NCI-H69 (cell line): ENCODE measurements at regions not wholly inside any gene's neighbourhood (a gene's known extent, or its start where the extent isn't known, plus 50 kb on each side); places are given as distances from the start of the nearest gene placed in this dataset.

ENCODE experiments used
- DNase-seq: peaks from one replicate; lab custom pipeline; 2025; lab: John Stamatoyannopoulos, UW

DNA sequence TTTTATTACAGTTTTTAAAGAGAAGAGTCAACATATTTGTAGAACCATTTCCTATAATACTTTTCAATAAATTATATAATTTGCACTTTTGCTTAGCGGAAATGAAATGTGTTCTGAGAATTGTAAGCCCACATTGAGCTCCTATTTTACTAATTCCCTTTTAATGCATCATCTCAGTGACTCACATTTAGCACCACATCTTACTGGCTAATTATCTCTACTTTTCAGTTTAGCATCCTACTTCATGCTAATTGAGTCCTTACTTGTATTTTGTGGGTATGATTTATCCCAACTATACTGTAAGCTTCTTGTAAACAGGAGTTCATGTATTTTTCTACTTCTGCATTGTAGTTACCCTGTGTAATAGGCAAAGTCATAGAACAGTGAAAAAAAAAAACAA lies 67.5 kb downstream of the TMX1 start:
- no peak for DNase-seq

DNA sequence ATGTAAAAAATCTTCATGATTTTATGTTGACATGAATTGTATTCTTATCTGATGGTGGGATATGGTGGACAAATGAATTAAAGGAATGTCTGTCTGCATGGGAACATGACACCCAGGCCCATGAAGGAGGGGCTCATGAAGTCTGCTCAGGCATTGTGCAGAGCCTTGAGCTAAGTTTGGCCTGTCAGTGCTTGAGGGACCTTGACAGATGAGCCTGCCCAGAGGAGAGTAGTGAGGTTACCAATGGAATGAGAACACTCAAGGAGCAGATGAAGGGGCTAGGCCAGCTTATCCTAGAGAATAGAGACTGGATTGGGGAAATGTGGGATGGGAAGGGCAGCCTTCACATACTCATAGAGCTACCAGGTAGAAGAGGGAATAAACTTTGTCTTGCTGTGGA lies 68.8 kb downstream of the TMX1 start:
- DNase-seq = no peak

DNA sequence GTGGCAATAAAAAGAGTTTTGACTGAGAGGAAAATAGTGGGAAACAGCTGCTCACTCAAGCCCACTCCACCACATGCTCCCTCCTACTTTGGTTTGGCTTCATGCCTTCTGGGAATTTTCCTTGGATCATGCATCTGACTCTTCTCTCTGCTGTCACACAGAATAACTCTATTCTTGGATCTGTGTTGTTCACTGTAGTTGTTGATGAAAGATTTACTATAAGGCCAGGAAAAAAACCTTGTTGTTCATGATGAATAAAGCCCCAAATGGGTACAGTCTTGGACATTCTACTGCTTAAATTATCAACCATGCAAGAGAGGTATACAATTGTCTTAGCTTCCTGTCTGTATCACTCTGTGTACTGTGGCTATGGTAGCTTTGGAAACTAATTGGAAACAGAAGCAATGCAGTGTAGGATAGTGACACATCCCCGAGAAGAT lies 70.5 kb downstream of the TMX1 start:
- DNase-seq = no peak

DNA sequence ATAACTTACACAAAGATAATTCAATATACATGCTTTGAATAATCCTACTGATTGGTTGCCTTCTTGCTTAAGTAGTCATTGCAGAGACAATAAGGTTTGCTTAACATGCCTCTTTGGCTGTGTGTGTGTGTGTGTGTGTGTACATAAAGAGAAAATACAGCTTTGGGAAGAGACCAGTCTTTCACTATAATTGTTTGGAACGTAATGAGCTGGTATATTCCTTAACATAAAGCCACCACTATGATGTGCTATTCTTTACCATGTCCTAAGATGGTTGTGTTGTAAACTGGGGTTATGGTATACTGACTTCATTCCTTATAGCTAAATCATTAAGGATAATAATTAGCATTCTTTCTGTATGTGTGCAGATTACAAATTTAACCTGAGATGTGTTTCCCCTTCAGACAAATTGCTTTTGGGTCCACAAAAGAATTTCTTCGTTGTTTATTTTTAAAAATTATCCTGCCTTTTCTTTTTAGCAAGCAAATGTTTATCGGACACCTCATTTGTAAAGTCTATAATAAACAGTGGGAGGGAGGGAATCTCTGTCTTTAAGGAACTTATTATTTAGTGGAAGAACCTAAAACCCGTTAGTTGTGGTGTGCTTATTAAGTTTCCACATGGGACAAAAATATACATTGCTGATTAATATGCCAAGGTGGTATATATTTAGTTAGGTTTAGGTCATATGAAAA lies 74.4 kb downstream of the TMX1 start:
- DNase-seq = no peak

DNA sequence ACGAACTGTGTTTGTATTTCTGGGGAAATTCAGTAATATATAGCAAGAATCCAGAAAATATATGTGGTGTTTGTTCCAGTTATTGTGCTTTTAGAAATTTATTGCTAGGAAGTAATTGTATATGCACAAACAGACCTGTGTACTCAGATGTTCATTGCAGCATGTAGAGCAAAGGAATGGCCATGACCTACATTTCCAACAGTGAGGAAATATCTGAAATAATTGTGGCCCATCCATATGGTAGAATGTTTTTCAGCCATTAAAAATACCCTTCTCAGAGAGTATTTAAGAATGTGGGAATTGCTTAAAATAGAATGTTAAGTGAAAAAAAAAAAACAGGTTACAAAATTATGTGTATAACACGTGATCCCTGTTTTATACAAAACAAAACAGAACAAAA lies 77.3 kb downstream of the TMX1 start:
- no peak for DNase-seq

DNA sequence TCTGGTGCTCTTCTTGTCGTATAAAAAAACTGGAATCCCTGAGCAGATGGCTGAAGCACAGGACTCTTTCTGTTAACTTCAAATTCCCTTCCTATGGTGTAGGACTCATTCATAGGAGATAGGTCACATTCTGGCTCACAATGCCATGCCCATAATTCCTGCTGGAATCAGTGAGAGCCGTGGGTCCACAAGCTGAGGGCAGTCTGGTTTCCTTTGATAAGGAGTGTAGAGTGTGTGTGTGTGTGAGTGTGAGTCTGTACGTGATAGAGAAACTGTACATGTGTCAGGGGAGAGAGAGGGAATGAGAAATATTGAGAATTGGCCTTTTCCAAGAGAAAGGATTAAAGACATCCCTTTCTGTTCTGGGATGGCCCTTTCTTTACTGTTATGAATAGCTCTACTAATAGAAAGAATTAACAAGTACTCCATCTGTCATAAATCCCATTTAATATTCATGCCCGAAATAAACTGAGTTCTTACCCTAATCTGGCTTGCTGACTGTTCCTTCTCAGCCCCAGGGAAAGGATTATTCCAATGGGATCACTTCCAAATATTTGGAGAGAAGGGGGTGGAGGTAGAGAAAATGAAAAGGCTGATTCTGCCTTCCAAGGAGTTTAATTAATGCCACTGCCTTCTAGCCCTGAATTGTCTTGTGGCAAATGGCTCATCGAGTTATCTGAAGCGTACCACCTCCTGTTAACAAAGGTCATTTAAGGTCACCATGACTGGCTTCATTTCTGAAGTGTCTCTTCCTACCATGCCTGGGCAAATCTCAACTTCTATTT lies 79.0 kb downstream of the TMX1 start:
- peak; percentile 47 for DNase-seq

DNA sequence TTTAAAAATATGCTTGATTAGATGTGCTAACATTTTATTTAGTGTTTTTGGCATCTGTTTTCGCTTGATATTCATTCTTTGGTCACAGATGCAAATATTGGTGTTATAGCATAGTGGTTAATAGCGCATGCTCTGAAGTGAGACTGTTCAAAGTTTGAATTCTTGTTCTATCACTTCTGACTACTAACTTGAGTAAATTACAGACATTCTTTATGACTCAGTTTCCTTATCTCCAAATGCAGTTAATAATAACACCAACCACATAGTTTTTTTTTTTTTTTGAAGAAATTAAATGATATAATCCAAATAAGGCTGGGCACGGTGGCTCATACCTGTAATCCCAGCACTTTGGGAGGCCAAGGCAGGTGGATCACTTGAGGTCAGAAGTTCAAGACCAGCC lies 81.0 kb downstream of the TMX1 start:
- DNase-seq = no peak

DNA sequence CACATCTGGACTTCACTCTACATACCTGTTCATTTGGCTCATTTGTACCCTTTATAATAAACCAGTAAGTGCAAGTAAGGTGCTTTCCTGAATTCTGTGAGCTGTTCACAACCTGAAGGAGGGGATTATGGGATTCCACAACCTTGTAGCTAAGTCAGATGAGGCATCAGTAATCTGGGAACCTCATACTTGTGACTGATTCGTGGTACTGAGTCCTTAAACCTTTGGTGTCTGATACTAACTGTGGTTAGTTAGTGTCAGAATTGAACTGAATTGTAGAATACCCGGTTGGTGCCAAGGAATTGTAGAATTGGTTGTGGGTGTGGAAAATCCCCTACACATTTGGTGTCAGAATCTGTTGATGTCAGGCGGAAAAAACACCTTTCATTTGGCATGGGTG lies 83.4 kb downstream of the TMX1 start:
- DNase-seq = no peak

DNA sequence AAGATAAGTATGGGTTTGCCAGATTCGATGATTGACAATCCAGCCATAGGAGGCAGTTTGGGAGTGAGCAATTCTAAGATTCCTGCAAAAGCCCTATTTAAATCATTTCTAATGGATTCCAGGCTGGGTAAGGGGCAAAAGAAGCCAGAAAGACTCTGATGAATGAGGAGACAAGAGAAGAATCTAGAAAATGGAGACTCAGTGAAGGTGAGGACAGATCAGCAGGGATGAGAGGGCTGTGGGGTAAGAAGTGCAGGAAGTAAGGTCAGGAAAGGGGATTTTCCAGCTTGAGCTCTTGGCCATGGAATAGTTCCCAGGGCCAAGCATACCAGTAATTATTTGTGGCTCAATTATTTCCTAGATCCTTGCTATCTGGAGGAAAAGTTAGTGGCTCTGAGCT lies 87.3 kb downstream of the TMX1 start:
- no peak for DNase-seq

DNA sequence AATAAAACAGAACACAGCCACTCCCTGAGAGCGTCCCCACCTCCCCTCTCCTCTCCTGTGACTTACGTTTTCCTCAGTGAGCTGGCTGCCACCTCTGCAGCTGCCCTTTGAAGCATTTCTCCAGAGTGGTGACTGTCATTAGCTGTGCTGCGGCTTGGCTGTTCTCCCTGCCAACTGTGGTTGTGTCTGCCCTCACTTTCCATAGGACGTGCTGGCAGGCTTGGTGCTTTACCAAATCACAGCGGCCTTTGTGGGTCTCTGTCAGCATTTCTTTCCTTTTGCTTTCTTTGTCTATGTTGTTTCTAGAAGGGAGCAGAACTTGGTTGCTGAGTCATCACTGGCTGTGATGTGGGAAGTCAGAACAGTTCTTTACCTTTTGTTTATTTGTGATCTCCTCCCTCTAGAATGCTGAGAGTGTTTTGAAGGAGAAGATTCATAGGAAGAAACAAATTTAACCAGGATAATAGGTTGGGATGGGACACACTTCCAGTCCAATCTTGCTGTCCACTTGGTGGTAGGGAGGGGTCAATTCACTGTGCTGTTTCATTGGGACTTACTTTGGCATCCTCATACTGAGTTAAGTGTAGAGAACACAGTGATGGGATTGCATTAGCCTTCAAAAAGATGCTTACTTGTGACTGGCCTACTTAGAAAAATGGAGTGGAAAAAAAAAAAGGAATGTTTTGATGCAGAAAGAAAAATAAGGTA lies 88.2 kb downstream of the TMX1 start:
- peak; percentile 50 for DNase-seq

DNA sequence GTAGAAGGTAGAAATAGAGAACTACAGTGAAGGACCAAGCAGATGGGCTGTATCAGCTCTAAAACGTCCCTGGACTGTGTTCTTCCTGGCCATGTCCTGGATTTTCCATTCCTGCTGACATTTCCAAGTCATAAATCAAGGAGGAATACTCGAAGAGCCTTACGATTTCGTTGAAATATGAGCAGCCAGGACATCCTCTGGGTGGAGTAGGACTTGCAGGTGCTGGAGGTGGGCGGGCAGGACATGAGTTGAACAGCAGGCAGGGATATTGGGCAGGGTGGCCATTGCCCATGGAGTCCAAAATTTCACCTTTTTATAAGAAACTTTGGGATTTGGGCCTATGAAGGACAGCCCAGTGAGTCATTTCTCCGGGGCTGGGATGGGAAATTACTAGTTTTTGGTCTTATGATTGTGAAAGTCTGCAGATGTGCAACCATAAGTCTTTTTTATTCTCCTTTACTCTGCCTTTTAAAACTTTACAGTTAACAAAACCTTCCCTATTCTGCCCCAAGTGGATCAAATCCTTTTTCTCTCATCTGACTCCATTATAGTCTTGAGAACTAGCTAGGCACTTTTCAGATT lies 88.8 kb downstream of the TMX1 start:
- DNase-seq = peak; percentile 50

DNA sequence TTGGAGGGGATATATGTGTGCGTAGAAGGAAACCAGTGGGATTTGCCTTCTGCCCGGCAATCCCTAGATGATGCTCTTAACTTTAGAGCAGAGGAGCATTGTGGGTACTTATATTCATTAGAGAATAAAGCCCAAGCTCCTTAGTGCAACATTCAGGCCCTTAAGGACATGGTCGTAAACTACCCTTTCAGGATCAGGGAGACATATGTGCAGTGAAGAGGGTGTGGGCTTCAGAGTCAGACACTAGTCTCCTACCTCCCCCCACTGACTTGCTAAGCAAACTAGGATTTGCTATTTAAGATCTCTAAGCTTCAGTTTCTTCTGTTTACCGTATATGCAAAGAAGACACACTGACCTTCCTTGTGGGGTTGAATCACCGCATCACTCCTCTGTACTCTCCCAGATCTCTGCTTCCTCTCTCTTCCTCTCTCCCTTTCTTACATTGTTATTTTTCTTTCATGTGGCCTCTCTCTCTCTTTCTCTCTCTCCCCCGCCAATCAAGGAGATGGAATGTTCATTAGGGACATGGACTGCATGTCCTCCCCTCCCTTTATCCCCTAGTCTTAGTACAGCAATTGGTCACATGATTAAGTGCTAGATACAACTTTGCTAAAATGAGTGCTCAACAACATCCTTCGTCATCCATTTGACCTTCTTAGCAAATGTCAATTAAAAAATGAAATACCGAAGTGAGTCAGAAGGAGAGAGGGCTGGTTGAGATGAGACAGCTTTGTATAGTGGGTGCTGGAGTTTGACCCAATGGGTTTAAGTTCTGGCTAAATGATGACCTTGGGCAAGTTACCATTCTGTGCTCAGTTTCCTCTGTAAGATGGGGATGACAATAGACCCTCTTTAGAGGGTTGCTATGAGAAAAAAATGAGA lies 91.7 kb downstream of the TMX1 start:
- peak; percentile 83 for DNase-seq

DNA sequence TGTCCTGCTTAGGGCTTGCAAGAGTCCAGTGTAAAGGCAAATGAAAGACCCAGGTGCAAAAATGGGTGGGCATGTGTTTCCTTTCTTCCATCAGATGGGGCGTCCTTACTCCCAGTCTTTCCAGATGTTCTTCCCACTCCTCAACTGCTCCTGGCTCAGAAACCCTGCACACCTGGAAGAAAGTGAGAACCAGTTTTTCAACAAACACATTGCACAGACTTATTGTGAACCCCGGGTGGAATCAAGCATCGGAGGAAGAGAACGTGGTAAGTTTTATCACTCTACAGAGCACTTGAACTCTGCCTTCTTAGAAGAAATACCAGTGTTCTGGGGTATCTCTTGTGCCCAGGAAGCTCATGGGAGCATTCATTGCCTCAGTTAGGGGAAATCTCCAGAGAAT lies 93.3 kb downstream of the TMX1 start:
- no peak for DNase-seq

DNA sequence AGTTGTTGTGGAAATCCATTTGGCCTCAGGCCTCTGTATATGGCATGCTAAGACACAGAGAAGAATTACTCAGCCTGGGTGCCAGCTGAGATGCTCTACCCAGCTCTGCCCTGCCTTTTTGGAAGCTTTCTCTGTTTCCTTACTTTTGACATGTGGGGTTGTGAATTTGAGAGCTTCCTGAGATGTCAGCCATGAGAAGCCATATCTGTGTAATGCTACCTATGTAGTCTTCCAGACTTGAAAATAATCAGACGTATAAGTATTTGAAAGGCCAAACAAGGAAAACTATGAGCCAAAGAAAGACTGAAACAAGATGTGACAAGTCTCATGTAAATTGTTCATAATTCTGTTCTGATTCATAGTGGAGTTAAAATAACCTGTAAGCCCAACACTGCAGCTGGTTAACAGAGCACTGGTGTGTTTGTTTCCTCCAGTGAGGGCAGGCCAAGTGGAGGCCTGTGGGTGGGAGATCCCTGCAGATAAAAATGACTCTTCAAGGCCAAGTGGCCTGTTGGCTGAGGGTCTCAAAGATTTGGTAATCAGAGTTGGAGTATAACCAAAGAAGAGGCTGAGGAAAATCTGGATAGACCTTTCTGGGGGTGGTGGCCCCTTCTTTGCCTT lies 94.0 kb downstream of the TMX1 start:
- DNase-seq = no peak

DNA sequence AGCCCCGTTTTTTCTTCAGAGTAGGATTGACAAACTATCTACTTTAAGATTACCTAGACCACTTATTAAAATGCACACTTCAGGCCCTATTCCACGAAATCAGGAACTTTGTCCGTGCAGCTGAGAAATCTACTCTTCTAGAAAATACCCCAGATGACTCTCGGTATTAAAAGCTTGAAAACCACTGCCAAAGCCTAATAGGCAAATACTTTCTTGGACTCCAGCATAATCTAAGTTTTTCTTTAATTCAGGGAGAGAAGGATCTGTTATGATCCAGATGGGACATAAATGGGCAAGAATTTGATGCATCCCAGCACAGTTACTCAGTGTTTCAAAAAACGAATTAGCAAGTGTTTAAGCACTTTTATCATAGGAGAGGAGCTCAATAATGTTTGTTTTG lies 94.5 kb downstream of the TMX1 start:
- no peak for DNase-seq

DNA sequence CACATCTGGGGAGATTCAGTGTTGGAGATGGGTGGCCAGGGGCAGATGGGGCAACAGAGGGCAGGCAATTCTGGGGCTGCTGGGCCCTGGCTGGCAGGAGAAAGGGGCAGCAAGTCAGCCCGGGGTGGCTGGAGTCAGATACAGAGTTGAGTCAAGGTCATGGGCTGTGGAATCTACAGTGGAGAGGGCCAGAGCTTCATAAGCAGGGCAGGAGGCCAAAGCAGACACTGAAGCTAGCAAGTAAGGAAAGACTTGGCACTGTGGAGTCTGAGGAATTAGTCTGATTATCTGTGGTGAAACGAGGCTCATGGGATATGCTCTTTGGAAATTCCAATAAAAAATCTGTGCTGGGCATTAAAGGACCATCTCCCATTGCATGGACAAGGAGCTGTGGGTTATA lies 95.5 kb downstream of the TMX1 start:
- no peak for DNase-seq

DNA sequence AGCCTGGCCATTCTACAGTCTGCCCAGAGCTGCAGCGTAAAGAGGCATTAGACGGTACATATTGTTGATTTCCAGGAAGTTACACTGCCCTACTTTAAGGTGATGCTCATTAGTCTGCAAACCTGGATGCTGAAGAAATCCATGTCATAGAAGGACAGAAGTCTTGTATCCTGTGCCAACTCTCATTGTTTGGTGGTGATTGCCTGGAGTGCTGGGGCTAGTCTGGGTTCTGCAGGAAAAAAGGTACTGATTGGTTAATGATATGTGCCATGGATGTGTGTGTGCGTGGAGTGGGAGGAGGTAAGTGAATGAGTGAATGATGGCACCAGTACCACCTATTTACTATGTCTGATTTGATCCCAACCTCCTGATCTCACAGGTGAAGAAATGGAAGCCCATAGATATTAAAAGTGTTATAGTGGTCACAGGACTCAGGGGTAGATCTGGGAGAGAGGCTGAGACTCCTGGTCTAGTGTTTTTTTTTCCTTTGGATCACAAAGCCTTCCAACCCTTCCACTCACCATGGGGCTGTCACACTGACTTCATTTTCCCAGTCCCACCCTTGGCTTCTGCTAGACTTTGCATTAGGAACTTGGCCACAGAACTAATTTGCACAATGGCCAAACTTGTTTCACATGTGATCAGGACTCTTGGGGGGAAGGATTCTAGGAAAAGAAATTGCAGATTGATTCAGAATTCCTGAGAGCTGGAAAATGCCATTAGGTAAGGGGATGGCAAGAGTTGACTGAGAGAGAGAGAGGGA lies 96.1 kb downstream of the TMX1 start:
- DNase-seq = no peak

DNA sequence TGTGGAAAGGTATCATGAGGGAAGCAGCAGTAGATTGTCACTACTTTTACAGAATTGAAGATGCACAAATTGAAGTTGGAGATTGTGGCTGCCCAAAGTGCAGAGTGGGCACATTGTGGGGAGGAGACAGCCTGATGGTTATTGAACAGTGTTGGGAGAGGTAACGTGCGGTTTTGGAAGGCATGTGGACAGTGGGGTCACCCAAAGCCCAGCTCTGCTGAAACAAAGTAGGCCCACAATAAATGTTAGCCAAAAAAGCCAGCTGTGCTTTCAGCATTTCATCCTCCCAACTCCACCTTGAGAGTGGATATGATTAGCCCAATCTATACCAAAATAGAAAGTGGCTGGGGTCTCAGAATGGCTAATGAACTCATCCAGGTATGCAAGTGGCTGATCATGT lies 96.7 kb downstream of the TMX1 start:
- DNase-seq = peak; percentile 34

DNA sequence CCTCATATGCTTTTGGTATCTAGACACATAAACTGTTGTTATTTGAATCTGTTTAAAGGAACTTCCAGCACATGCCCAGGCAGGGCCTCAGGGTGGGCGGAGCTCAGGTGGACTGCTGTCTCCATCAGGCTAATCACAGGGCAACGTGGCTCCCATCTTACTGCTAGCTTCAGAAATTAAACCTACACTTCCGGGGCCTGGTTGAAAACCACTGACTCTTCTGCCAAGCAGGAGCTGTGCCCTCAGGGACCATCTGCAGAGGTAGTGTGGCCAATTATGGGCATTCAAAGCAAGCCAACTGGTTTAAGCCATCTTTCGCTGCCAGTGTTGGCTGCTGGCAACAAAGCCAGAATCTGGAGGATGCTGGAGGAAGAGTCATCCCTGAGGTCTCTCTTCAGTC lies 97.5 kb downstream of the TMX1 start:
- DNase-seq = peak; percentile 93

DNA sequence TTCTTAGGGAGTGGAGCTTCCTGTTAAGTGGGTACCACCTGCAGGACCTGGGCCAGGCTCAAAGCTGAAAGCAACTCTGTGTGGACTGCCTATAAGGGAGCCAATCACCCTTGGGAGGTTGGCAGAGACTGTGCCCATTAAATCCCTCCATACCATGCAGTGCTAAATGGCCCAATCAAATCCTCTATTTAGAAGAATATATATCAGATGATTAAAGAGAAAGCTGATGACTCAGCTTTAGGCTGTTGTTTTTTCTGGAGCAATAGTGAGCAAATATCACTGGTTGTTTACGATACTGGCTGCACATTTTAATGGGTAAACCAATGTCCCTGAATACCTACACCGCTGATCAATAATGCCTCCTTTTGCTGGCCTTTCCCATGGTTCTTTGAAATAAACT lies 101.3 kb downstream of the TMX1 start:
- no peak for DNase-seq

DNA sequence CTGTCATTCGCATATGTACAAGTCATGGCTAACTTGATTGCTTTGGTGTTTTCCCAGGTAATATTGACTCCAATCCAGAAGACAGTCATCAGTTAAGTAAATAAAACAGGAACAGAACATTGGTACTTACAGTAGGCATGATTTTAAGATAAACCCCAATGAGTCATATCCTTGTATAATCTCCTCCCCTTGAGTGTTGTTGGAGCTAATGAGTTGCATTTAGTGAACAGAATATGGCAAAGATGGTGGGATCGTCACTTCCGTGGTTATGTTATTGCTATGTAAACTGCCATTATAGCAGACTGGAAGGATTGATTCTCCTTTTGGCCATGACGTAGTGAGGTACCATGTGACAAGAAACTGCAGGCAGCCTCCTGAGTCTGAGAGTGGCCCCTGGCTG lies 102.2 kb downstream of the TMX1 start:
- peak; percentile 41 for DNase-seq
